D721Med (cell line): ENCODE measurements at regions not wholly inside any gene's neighbourhood (a gene's known extent, or its start where the extent isn't known, plus 50 kb on each side); places are given as distances from the start of the nearest gene placed in this dataset.

Source experiments
- DNase-seq: peaks from one replicate; pipeline ENCODE4 v3.0.0; 2011; ENCODE audit warnings: low spot score; ENCODE audit not compliant: insufficient read length
- FAIRE-seq: peaks from 2 replicates; lab custom pipeline; 2011; peaks lifted over from hg19 to GRCh38; lab: Jason Lieb, UNC
- TF ChIP-seq, protein P1 (sequence below): IDR thresholded peaks from 2 replicates; pipeline ENCODE4 v1.5.1; 2012; ENCODE audit warnings: mild to moderate bottlenecking, control low read depth; ENCODE audit not compliant: insufficient read depth; ENCODE audit errors: missing control alignments

DNA sequence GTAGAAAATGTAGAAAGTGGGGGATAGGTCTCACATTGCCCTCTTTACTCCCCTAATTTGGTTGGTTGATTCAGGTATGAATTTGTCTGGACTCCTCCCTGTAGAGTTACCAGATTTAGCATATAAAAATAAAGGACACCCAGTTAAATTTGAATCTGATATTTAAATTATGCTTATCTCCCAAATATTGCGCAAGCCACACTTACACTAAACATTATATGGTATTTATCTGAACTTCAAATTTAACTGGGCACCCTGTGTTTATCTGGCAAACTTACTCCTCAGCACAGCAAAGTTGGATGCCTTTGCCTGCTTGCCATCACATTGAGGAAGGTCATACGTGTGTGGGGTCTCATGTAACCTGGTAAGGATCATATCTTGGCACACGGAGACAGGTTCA is 882.4 kb upstream of the FAM98A start:
- TF ChIP-seq, protein P1, sequence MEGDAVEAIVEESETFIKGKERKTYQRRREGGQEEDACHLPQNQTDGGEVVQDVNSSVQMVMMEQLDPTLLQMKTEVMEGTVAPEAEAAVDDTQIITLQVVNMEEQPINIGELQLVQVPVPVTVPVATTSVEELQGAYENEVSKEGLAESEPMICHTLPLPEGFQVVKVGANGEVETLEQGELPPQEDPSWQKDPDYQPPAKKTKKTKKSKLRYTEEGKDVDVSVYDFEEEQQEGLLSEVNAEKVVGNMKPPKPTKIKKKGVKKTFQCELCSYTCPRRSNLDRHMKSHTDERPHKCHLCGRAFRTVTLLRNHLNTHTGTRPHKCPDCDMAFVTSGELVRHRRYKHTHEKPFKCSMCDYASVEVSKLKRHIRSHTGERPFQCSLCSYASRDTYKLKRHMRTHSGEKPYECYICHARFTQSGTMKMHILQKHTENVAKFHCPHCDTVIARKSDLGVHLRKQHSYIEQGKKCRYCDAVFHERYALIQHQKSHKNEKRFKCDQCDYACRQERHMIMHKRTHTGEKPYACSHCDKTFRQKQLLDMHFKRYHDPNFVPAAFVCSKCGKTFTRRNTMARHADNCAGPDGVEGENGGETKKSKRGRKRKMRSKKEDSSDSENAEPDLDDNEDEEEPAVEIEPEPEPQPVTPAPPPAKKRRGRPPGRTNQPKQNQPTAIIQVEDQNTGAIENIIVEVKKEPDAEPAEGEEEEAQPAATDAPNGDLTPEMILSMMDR = no peak
- FAIRE-seq (no peak), DNase-seq (no peak)

DNA sequence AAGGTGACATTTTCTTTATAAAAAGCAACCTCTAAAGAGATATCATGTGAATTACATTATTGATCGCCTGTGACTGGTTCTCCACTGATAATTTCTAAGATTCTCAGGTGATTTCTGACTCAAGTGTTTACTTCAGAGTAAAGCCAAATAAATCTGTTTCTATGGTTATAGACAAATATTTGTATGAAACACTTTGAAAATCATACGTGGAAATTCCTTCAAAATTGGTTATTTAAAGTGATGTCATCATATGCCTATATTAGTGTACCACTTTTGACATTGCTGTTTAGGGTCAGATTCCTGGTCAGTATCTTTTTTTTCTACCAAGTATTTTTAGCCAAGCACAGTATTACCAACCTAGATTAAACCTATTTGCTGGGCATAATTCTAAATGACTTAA is 881.3 kb upstream of the FAM98A start:
- no peak for FAIRE-seq
- TF ChIP-seq, protein P1 = no peak

GRCh38 chr2:34475156-34475555 is 876.1 kb upstream of the FAM98A start:
- TF ChIP-seq, protein P1 = no peak
- FAIRE-seq (no peak), DNase-seq (no peak)

More for the DNA sequence above, 881.3 kb upstream of the FAM98A start:
- no peak for DNase-seq

DNA sequence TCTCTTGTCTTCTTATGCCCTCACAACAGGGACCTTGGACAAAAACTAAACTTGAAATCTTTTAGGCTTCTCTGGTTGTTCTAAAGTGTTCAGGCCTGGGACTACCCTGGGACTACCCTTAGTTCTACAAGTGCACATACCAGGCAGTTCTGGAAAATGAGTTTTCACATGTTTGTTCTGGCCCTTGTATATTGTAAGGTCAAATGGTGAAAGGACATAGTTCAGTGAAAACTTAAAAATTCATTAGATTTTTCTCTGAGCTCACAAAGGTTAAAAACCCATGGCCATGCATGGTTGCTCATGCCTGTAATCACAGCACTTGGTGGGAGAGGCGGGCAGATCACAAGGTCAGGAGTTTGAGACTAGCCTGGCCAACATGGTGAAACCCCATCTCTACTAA is 875.5 kb upstream of the FAM98A start:
- TF ChIP-seq, protein P1 = no peak
- DNase-seq (no peak), FAIRE-seq (no peak)

DNA sequence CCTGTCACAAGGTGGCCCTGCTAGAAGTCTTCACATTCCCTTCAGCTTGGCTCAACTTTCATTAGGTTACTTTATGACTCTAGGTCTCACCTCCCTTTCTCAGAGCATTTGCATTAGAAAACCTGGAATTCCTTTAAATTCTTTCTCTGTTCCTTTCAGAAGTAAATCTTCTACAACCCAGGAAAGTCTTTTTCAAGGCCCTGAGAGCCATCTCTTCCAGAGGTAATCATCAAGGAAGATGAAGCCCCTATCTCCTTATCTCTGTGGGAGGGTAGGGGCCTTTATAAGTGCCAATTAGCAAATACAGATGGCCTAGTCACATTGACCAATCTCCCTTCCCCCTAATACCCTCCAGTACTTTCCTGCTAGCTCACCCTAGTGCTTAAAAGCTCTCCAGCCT is 848.0 kb upstream of the FAM98A start:
- FAIRE-seq (no peak), DNase-seq (no peak)
- TF ChIP-seq, protein P1 = no peak

DNA sequence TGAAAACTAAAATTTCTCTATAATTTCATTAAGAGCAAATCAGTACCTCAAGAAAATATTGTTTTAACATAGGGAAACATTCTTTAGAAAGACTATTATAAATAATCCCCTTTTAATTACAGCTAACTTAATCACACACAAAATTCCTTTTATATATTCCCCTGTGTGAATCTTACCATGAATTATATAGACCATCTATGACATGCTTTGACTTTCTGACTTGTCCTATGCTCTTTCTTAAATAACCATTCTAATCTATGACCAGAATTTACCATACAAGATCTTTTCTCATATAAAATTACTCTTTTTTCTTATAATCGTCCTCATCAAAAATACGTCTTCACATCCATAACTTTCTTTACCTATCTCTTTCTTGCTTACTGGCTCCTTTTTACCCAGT is 824.2 kb upstream of the FAM98A start:
- TF ChIP-seq, protein P1 = no peak
- DNase-seq = no peak
- no peak for FAIRE-seq

- no peak for DNase-seq
- TF ChIP-seq, protein P1 = no peak
- no peak for FAIRE-seq
These were observed 820.8 kb upstream of the FAM98A start for GRCh38 chr2:34419856-34420255.
